ENCODE measurements at regions not wholly inside any gene's neighbourhood (a gene's known extent, or its start where the extent isn't known, plus 50 kb on each side); places are given as distances from the start of the nearest gene placed in this dataset.

GRCh38 chr5:68375540-68375939 lies 160.0 kb downstream of the PIK3R1 start:
- TF ChIP-seq CTCF (IDR thresholded peaks at IDR 0.05) (no peak), POLR2AphosphoS5 (IDR thresholded peaks at IDR 0.05; ENCODE audit: low read depth, low read length) (no peak), TCF7L2 (IDR thresholded peaks at IDR 0.05; ENCODE audit: low read depth, low read length) (no peak), REST (IDR thresholded peaks at IDR 0.05; ENCODE audit: insufficient read depth in 1 of 2, low read depth in 2 of 2, low read length in 1 of 2) (no peak)
